GM18505 (cell line): ENCODE measurements at regions not wholly inside any gene's neighbourhood (a gene's known extent, or its start where the extent isn't known, plus 50 kb on each side); places are given as distances from the start of the nearest gene placed in this dataset.

ENCODE experiments used
- ATAC-seq: cut with Tn5 transposase; IDR thresholded peaks from one replicate; pipeline ENCODE4 v1.9.1; 2021; ENCODE audit not compliant: unreplicated experiment
- POLR2A ChIP-seq: IDR thresholded peaks from 4 replicates; pipeline ENCODE4 v1.6.1; 2011; ENCODE audit warnings: borderline replicate concordance; ENCODE audit not compliant: insufficient read depth, insufficient read length; ENCODE audit errors: extremely low read depth

DNA sequence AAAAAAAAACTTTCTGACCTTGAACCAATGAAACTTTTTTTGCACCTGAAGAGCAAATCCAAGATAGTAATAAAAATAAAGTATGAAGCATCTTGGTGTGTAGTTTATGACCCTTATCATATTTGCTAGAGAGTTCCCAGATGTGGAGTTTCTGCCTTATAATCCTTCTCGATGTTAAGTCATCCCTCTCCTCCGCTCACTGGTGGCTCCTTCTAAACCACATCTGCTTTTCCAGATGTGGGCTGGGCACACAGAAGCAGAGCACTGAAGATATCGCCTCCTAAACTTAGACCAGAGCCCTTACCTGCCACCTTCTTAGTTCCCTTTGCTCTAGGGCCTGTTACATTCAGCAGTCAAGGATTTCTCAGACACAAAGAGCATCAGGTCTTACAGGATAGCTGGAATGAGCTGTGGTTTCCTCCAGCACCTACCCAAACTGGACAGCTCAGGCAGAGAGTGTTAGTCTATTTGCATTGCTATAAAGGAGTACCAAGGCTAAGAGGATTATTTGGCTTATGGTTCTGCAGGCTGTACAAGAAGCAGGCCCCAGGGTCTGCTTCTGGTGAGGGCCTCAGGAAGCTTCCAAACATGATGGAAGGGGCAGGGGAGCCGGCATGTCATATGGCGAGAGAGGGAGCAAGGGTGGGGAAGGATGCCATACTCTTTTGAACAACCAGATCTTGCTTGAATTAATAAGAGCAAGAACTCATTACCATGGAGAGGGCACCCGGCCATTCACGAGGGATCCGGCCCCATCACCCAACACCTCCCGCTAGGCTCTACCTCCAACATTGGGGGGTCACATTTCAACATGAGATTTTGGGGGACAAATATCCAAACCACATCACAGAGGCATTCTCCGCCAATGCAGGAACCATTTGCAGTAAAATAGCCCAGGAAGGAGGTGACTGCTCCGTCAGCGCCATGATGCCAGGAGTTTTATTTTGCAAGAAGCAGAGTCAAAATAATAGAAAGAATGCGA is 75.6 kb upstream of the HELT start:
- ATAC-seq: no peak
- TF ChIP-seq POLR2A: no peak

DNA sequence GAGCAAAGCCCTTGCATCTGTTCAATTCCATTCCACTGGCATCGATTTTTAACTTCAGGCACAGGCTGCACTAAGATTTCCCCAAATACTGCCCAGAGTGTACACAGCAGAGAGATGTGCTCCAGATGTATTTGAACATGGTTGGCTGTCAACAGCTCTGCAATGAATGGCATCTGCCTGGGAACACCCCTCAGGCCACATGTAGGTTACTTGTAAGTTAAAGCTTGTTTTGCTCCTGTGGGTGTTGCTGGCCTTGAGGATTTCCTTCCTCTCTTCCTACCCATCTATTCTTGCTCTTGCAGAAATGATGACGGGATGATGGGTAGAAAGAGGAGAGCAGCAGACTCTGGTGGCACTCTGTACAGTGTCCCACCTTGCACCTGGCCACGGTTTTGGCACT is 69.3 kb upstream of the HELT start:
- TF ChIP-seq POLR2A: no peak
- no peak for ATAC-seq

DNA sequence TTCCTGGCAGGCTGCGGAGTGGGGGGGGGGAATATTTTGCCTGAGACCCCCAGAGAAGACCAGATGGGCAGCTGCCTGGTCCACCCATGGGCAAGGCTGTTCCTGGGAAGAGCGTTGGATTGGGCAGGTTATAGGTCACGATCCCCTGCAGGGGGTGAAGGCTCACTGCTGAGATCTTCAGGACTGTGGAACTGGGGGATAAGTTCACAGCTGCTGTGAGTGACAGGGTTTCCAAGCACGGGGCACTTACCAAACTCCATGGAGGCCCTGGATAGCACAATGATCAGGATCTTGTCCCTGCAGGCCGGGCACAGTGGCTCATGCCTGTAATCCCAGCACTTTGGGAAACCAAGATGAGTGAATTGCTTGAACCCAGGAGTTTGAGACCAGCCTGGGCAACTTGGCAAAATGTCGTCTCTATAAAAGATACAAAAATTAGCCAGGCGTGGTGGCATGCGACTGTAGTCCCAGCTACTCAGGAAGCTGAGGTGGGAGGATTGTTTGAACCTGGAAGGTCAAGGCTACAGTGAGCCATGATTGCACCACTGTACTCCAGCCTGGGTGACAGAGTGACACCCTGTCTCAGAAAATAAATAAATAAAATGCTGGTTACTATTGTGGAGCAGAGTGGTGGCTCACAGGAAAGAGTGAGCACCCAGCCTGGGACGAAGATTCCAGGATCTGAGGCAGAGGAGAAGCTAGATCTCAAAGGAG is 68.0 kb upstream of the HELT start:
- no peak for ATAC-seq
- TF ChIP-seq POLR2A: no peak

DNA sequence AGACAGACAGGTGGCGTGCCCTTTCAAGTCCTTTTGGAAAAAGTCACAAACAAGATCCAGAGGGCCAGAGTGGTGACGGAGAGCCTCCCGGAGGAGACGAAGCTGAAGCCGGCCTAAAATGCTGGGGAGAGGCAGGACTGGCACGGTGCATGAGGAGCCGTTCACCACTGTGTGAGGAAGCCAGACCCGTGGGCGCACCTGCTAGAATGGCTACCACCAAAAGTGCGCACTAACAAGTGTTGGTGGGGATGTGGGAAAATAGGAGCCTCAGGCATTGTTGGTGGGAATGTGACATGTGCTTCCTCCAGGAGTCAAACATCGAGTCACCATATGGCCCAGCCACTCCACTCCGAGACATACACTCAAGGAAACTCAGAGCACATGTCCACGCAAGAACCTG is 67.4 kb upstream of the HELT start:
- no peak for ATAC-seq
- TF ChIP-seq POLR2A: no peak

DNA sequence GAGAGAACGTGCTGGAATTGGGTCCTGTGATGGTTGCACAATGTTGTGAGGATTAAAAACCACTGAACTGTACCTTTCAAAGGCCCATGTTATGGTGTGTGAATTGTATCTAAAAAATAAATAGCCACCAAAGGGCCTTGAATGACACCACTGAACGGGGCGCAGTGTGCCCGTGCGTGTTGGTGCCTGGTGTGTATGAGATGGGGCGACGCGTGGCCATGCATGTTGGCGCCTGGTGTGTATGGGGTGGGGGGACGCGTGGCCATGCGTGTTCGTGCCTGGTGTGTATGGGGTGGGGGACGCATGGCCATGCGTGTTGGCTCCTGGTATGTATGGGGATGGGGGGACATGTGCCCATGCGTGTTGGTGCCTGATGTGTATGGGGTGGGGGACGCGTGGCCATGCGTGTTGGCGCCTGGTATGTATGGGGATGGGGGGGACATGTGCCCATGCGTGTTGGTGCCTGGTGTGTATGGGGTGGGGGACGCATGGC is 66.6 kb upstream of the HELT start:
- no peak for TF ChIP-seq POLR2A
- no peak for ATAC-seq

DNA sequence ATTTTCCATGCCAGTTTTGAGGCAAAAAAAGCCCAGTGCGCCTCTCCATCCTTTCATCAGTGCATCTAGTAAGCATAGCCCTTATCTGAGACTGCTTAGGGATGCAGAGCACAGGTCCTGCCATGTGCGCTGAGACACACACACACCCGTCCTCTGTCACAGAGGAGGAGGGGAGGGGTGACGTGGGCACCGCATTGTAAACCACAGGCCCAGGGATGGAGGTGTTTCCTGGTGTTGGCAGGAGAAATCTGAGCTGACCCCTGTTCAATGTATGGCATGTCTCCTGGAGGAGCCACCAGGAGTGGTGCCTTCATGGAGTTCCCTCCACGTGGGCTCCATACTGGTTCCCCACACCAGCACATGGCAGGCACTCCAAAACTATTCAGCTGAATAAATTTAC is 65.8 kb upstream of the HELT start:
- TF ChIP-seq POLR2A: no peak
- no peak for ATAC-seq

DNA sequence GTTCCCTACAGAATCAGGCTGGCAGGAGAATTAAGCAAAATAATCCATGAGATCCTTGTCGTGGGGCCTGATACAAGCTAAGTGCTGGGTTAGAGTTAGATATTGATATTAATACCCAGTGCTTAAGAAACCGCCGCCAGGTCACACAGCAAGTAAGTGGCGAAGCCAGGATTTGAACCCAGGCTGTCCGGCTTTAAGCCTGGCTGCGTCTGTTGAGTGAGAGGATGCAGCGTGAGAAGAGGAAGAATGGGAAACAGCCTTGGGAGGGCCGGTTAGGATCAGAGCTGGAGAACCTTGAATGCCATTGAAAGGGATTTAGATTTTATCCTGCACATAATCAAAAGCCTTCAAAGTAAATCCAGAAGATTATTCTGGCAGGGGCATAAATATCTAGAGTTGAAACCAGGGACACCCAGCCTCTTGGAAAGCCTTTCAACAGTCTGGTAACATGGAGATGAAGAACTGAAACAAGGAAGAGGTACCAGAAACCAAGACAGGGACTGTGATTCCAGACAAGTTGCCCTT is 64.8 kb upstream of the HELT start:
- no peak for TF ChIP-seq POLR2A
- ATAC-seq: no peak

DNA sequence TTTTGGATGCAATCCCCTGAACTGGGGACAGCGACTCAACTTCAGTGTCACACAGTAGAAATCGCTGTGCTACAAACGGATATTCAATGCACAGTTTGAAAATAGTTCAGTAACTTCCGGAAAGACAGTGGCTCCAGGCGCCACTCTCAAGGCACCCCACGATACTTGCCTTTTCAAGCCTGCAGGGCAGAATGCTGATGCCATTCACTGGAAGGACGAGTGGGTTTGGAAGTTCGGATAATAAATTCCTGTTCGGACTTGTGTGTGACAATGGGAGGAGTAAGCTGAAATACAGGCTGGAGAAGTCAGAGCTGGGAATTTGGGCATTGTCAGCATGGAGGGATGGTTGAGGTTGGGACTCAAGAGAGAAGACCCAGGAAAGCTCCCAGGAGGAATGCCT is 64.3 kb upstream of the HELT start:
- ATAC-seq: no peak
- TF ChIP-seq POLR2A: no peak

DNA sequence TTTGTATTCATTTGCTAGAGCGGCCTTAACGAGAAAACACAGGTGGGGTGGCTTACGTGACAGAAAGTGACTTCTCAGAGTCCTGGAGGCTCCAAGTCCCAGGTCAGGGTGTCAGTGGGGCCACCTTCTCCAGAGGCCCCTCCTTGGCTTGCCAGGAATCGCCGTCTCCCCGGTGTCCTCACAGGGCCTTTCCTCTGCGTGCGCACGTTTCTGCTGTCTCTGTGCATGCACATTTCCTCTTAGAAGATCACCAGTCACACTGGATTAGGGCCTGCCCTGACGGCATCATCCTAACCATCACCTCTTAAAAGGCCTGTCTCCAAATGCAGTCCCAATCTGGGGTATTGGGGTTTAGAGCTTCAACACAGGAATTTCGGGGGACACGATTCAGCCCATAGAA is 63.8 kb upstream of the HELT start:
- ATAC-seq: no peak
- TF ChIP-seq POLR2A: no peak

DNA sequence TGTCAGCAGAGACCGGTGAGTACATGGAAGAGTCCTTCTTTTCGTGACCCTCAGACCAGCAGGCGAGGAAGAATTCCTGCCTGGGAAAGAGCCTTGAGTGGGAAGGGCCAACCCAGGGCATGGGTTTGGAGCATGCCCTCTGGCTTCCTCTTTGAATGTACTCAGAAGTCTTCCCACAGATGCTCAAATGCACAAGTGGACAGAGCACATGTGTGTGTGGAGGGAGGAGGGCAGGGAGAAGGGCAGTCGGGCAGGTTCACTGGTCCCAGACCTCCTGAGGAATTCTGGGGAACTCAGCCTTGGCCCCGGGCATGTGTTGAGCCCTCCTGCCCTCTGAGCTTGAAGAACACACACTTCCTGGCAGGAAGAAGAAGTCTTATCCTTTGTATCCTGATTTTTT is 63.2 kb upstream of the HELT start:
- no peak for TF ChIP-seq POLR2A
- ATAC-seq: no peak

DNA sequence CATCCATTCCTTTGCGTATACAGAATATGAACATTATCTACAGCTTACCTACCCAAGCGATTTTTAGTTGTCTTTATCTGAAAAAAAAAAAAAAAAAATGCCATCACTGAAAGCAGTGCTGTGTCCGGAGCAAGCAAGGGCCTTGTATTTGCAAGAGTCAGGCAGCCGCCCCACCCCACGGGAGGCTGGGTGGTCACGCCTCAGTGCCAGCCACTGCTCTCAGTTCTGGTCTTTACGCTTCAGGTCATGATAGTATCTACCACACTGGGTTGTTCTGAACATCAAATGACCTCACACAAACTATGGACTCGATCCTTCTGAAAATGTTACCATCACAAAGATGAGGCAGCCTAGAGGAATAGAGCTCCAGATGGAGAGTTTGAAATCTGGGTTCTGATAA is 62.7 kb upstream of the HELT start:
- ATAC-seq: peak; percentile 84
- TF ChIP-seq POLR2A: no peak

DNA sequence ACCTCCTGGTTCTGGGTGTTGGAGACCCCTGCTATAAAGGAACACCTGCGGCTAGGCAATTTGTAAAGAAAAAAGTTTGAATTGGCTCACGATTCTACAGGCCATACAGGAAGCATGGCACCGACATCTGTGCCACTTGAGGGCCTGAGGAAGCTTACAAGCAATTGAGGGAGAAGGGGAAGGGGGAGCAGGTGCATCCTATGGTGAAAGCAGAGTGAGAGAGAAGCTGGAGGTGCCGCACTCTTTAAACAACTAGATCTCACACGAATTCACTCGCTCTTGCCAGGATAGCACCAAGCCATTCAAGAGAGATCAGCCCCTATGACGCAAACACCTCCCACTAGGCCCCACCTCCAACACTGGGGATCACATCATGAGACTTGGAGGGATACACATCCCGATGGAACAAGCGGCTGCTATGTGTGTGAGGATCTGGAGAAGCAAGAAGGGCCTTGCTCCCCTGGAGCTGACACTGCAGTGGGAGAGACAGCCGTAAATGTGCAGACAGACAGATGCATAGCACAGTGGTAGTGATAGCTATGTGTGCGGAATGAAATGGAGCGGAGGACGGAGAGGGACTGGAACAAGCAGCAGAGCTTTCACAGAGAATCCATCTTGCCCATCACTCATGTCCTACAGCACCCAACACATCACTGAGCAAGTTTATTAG is 60.7 kb upstream of the HELT start:
- no peak for ATAC-seq
- TF ChIP-seq POLR2A: no peak
